SJCRH30 (cell line): ENCODE measurements at regions not wholly inside any gene's neighbourhood (a gene's known extent, or its start where the extent isn't known, plus 50 kb on each side); places are given as distances from the start of the nearest gene placed in this dataset.
"Not testable (repeated sequence)": the region's sequence is repeated elsewhere in the genome, so short reads cannot be mapped to it uniquely, and the experiment has no call there.

Experiments used
- DNase-seq, 2 experiments: peaks; one replicate each; pipeline ENCODE4 v3.0.0-alpha.2; 2015 to 2020
- H3K27ac ChIP-seq: fragments of 250-450 bp; sonication (Bioruptor Pico); 2 replicates; pipeline ENCODE4 v1.5.1; 2020; ENCODE audit warnings: mild to moderate bottlenecking, moderate library complexity
- H3K27me3 ChIP-seq: fragments of 250-450 bp; sonication (Bioruptor Pico); 2 replicates; pipeline ENCODE4 v1.5.1; 2020; ENCODE audit warnings: mild to moderate bottlenecking, moderate library complexity
- H3K36me3 ChIP-seq: fragments of 250-450 bp; sonication (Bioruptor Pico); 2 replicates; pipeline ENCODE4 v1.5.1; 2020; ENCODE audit warnings: mild to moderate bottlenecking, moderate library complexity
- H3K4me1 ChIP-seq: fragments of 250-450 bp; sonication (Bioruptor Pico); 2 replicates; pipeline ENCODE4 v1.5.1; 2020; ENCODE audit warnings: mild to moderate bottlenecking, moderate library complexity
- H3K4me3 ChIP-seq: fragments of 250-450 bp; sonication (Bioruptor Pico); 2 replicates; pipeline ENCODE4 v1.5.1; 2020; ENCODE audit warnings: mild to moderate bottlenecking, moderate library complexity
- H3K9me3 ChIP-seq: fragments of 250-450 bp; sonication (Bioruptor Pico); replicated peaks from 2 replicates; pipeline ENCODE4 v1.5.1; 2020; ENCODE audit warnings: mild to moderate bottlenecking, moderate library complexity

GRCh38 chr3:196134691-196135090, 52.8 kb upstream of the TFRC start:
- Histone ChIP-seq H3K4me3 (no peak overlapping the region), H3K9me3 (no peaks in the 10 kb centered on the region), H3K27ac (no peak overlapping the region), H3K36me3 (no peaks in the 10 kb centered on the region), H3K27me3 (no peaks in the 10 kb centered on the region), H3K4me1 (no peaks in the 10 kb centered on the region)
- DNase-seq = no peak

- H3K4me3 ChIP-seq, H3K9me3 ChIP-seq, H3K27me3 ChIP-seq, H3K27ac ChIP-seq, DNase-seq, H3K4me1 ChIP-seq, H3K36me3 ChIP-seq: not testable (repeated sequence)
These were observed 52.0 kb upstream of the TFRC start for GRCh38 chr3:196133869-196134268.

- no peaks in the 10 kb centered on the region for H3K9me3 ChIP-seq
- H3K4me3 ChIP-seq = no peak overlapping the region
- no peaks in the 10 kb centered on the region for H3K4me1 ChIP-seq
- DNase-seq = no peak
- no peaks in the 10 kb centered on the region for H3K36me3 ChIP-seq
- no peaks in the 10 kb centered on the region for H3K27me3 ChIP-seq
- no peak overlapping the region for H3K27ac ChIP-seq
These were observed 50.0 kb upstream of the TFRC start for GRCh38 chr3:196131921-196132320.
